SIG-M5 treated with dmso at 0.1 percent for 504 hours (cell line): ENCODE measurements at regions not wholly inside any gene's neighbourhood (a gene's known extent, or its start where the extent isn't known, plus 50 kb on each side); places are given as distances from the start of the nearest gene placed in this dataset.
"Not testable (repeated sequence)": the region's sequence is repeated elsewhere in the genome, so short reads cannot be mapped to it uniquely, and the experiment has no call there.

Source experiments
- DNase-seq: peaks from one replicate; lab custom pipeline; 2025; ENCODE audit not compliant: unreplicated experiment; lab: John Stamatoyannopoulos, UW

GRCh38 chr22:22371031-22371541 is 126.5 kb downstream of the VPREB1 start:
- no peak for DNase-seq

GRCh38 chr22:22372086-22372485 is 127.5 kb downstream of the VPREB1 start:
- DNase-seq: no peak

GRCh38 chr22:22374163-22374562 is 129.6 kb downstream of the VPREB1 start:
- DNase-seq: no peak

DNA sequence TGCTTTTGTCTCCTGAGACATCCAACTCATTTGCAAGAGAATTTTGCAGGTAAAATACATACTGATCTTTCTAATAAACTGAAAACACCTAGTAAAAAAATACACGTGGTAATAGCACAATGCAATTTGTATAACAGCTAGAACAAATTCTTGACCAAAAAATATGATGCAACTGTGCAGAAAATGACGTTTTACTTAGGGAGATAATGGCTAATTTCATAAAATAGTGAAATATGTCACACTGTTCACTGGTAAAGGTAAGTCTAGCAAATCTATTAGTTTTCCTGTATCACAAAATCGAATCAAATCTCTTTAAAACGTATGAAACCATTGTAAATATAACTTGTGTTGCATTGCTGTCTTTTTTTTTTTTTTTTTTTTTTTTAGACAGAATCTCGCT is 130.0 kb downstream of the VPREB1 start:
- DNase-seq: no peak

DNA sequence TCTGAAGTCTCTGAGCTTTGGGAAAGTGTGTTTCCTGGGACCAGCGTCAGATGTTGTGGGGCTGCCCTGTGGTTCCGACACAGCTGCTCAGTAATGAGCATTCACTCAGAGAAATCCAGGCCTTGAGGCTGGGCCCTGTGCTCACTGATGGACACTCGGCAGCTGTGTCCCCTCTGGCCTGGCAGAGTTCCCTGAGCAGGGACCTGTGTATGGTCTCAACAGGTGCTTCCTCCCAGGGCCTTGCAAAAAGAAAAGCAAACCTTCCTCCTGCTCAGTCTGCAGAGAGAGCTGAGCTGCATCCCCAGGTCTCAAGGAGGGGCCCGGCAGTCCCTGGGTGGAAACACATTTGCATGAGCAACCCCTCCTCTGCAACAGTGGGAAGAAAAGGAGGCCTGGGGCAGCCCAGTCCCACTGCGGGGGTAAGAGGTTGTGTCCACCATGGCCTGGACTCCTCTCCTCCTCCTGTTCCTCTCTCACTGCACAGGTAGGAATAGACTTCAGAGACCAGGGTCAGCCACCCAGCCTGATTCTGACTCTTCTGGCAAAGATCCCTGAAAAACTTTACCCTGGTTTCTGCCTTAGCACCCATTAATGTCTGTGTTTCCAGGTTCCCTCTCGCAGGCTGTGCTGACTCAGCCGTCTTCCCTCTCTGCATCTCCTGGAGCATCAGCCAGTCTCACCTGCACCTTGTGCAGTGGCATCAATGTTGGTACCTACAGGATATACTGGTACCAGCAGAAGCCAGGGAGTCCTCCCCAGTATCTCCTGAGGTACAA is 131.2 kb downstream of the VPREB1 start:
- no peak for DNase-seq

- DNase-seq: no peak
Observed at GRCh38 chr22:22376352-22376706, 131.7 kb downstream of the VPREB1 start.

GRCh38 chr22:22376884-22377283 is 131.7 kb downstream of the ZNF280B start:
- DNase-seq: not testable (repeated sequence)

- DNase-seq: no peak
Observed at GRCh38 chr22:22377335-22377734, 131.2 kb downstream of the ZNF280B start.

DNA sequence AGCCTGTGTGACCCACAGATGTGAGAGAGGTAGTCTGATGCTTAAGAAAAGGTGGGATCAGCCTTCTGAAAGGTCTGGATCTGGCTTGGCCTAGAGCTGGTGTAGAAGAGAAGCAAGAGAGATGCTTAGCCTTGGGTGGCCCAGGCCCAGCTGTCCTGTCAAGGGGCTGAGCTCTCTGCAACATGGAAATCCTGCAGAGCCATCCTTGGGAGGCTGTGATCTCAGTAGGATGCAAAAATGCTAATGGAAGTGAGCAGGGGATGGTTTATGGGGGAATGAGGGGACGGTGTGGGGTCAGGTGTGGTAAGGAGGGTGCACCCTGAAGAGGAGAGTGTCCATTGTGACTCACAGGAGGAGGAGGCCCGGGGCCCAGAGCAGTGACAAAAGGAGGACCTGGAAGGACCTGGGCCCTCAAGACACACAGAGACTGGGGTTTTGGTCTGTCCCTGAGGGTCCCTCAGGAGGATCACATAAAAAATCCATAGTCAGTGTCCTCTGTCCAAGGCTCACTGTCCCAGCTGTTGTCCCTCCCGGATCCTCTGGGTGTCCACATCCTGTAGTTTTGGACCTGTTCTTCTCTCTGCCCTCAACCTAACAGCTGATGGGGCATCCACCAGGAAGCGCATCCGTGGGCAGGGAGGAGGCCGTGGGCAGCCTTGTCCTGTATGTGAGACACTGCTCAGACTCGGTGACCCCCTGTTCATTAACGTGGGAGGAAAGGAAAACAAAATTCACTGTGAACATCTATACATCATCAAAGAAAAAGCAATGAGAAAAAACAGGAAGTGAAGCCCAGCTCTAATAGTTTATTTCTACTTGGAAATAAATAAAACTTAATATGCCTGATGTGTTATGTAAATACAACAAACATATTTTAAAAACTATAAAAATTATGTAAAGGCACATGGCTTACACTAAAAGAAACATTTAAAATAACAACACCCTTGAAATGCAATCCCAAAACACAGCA is 129.8 kb downstream of the ZNF280B start:
- no peak for DNase-seq

DNA sequence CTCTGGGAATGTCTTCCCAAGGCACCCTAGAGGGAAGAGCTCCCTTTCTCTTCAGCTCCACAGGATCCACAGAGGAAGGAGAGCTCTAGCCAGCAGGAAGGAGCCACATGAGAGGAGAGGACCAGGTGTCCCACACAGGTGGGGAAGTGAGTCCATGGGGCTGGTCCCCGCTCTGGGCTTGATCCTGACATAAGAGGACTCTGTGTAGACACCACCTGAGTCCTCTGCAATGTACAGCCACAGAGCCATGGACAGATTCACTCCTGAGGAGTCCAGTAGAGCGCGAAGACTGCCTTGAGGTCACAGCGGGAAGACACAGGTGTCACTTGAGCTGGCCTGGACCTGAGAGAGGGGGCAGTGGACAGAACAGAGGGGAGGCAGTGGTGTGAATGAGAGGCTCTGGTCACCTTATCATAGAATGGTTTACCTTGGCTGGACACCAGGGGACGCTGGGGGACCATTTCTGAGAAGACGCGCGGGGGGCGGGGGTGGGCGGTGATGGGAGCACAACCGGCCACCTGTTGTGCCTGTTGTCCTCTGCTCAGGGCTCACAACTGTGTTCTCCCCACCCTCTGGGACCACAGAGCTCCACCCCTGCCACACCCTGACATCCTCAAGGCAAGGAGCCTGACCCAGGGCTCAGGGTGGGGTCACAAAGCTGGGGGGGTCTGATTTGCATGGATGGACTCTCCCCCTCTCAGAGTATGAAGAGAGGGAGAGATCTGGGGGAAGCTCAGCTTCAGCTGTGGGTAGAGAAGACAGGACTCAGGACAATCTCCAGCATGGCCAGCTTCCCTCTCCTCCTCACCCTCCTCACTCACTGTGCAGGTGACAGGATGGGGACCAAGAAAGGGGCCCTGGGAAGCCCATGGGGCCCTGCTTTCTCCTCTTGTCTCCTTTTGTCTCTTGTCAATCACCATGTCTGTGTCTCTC is 128.2 kb downstream of the ZNF280B start:
- no peak for DNase-seq

DNA sequence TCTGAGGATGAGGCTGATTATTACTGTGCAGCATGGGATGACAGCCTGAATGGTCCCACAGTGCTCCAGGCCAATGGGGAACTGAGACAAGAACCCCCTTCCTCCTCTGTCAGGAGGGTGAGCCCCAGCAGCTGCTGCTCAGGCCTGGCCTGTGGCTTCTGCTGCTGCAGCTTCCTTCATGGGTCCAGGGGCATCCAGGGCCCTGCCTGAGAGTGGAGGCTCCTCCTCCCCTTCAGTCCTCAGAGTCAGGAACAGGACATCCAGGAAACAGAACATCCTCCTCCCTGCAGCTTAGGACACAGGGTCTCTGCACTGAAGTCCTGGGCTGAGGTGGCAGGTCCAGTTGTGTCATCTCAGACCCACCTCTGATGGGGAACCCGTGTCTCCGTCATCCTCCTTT is 127.2 kb downstream of the ZNF280B start:
- DNase-seq: not testable (repeated sequence)

DNA sequence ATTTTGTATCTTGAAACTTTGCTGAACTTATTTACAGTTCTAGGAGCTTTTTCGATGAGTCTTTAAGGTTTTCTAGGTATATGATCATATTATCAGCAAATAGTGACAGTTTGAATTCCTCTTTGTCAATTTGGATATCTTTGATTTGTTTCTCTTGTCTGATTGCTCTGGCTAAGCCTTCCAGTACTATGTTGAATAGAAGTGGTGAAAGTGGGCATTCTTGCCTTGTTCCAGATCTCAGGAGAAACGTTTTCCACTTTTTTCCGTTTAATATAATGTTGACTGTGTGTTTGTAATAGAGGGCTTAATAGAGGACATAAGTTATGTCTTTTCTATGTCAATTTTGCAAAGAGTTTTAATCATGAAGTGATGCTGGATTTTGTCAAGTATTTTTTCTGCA is 124.3 kb downstream of the ZNF280B start:
- DNase-seq: no peak

- DNase-seq: no peak
Observed at GRCh38 chr22:22384668-22385244, 123.8 kb downstream of the ZNF280B start.

- no peak for DNase-seq
Observed at GRCh38 chr22:22386602-22387385, 121.7 kb downstream of the ZNF280B start.

GRCh38 chr22:22387386-22387736 is 121.2 kb downstream of the ZNF280B start:
- DNase-seq: no peak

DNA sequence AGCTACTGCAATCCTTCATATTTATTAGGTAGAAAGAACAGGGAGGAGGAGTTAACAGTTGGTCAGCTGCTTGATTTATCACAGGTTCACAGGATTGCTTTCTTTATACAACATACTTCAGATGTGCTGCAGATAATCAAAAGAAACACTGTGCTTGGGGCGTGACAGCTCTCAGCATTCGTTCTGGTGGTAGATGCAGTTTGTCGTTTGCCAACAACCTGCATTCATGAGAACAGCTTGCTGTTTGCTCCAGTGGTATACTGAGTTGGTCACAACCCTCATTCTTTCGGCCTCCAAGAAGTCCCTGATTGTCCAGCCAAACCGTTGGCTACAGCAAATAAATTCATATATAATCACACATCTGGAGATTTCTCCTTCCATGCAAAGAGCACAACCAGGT is 120.5 kb downstream of the ZNF280B start:
- DNase-seq: no peak

DNA sequence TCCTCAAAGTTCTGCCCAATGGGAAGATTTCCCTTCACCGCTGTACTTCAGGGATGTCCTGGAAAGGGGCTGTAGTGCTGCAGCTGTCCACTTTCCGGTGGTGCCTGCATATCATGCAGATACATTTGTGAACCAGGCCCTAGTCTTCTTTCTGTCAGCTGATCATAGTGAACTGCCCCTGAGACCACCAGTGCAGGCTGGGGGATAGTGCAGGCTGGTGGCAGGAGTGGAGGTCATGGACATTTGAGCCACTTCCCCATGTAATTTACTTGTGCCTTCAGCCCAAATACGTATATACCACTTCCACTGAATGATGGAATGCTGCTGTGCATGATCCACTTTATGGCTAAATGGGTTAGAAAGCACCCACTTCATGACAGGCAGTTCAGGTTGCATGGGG is 120.0 kb downstream of the ZNF280B start:
- no peak for DNase-seq

GRCh38 chr22:22389467-22389866 is 119.1 kb downstream of the ZNF280B start:
- DNase-seq: no peak

- DNase-seq: no peak
Observed at GRCh38 chr22:22390989-22391388, 117.6 kb downstream of the ZNF280B start.

DNA sequence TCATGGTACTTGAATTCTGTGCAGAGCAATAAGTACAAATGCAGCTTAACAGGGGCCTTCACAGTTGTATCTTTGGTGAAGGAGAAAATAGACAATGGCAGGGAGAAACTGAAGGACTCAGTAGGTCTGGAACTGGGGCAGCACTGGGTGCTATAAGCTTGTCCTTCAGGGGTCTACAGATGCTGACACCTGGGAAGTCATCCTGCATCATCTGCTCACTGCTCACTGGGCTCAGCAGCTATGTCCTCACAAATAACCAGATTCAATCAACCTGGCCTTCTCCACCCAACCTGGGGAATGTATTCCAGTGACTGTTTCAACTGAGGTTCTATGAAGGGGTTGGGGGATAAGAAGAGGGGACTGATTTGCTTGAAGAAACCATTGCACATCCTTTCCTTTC is 117.0 kb downstream of the ZNF280B start:
- DNase-seq: no peak
